ENCODE measurements at regions not wholly inside any gene's neighbourhood (a gene's known extent, or its start where the extent isn't known, plus 50 kb on each side); places are given as distances from the start of the nearest gene placed in this dataset.

GRCh38 chr13:57784633-57785032, 153.1 kb downstream of the PCDH17 start:
- no peak for DNase-seq (ENCODE audit: low read depth, low spot score)

- DNase-seq (ENCODE audit: low read depth, low spot score): no peak
Measured at GRCh38 chr13:57787058-57787791, 155.7 kb downstream of the PCDH17 start.

GRCh38 chr13:57799624-57800023, 168.1 kb downstream of the PCDH17 start:
- DNase-seq (ENCODE audit: low read depth, low spot score): no peak

GRCh38 chr13:57813651-57814050, 182.1 kb downstream of the PCDH17 start:
- DNase-seq (ENCODE audit: low read depth, low spot score): no peak

GRCh38 chr13:57815600-57815999, 184.1 kb downstream of the PCDH17 start:
- no peak for DNase-seq (ENCODE audit: low read depth, low spot score)

GRCh38 chr13:57820924-57821323, 189.4 kb downstream of the PCDH17 start:
- DNase-seq (ENCODE audit: low read depth, low spot score): no peak

DNA sequence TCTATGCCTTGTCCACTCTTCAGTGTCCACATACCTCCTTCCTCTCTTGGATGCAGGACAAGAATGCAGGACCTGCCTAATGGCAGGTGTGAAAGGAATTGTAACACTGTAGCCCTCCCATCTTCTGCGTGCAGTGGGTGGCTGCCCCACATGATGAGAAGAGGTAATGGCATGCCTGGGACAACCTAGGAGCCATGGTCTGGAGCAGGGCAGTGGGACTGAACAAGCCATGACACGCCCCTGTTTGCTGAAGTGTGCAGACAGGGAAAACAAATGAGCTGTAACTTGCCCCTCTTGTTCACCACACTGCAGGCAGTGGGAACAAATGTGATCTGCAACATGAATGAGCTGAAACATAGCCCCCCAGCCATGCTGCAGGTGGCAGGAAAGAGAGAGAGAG, 192.2 kb downstream of the PCDH17 start:
- no peak for DNase-seq (ENCODE audit: low read depth, low spot score)

GRCh38 chr13:57824121-57824520, 192.6 kb downstream of the PCDH17 start:
- DNase-seq (ENCODE audit: low read depth, low spot score): no peak

DNA sequence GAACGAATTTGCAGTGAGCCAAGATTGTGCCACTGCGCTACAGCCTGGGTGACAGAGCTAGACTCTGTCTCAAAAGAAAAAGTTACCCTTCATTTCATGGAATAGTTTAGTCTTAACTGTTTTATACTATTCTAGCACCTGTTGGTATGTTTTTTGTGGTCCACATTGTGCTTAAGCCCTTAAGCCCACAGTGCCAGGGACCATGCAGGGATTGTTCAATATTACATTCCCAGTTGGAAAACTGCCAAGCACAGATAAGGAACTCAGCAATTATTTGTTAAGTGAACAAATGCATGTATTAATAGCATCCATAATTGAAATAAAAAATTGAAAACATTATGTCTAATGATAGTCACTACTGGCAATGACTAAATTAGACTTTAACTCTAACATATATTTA, 193.5 kb downstream of the PCDH17 start:
- DNase-seq (ENCODE audit: low read depth, low spot score): no peak

- DNase-seq (ENCODE audit: low read depth, low spot score): no peak
Measured at GRCh38 chr13:57829496-57829895, 198.0 kb downstream of the PCDH17 start.

DNA sequence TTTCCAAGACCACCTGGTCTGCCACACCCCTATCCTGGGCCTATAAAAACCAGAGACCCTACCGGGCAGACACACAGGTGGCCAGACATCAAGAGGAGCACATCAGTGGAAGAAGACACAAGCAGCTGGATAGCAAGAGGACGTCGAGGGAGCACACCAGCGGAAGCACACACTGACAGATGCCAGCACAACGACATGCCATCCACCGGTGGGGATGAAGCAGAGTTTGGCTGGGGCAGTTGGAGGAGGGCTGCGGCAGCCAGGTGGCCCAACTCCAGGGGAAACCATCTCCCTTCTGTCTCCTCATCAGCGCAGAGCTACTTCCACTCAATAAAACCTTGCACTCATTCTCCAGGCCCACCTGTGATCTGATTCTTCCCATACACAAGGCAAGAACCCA, 200.6 kb downstream of the PCDH17 start:
- no peak for DNase-seq (ENCODE audit: low read depth, low spot score)

DNA sequence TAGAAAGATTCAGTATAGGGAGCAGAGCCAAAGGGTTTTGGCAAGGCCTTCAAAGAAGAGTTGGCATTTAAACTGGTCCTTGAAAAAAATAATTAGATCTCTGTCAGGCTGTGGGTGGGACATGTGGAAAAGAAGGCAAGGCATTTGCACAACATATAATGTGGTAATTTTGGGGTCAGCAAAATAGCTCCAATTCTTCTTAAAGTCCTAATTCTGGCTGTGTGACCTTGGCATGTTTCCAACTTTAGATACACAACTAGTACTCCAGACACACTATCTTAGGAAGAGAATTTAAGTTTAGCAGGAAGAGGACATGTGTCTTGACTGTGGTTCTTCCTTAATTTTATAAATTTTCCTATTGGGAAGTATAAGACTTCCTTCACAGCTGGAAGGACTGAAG, 206.3 kb downstream of the PCDH17 start:
- no peak for DNase-seq (ENCODE audit: low read depth, low spot score)

- no peak for DNase-seq (ENCODE audit: low read depth, low spot score)
Measured at GRCh38 chr13:57843521-57843920, 212.0 kb downstream of the PCDH17 start.

- no peak for DNase-seq (ENCODE audit: low read depth, low spot score)
Measured at GRCh38 chr13:57846600-57847173, 215.1 kb downstream of the PCDH17 start.

- no peak for DNase-seq (ENCODE audit: low read depth, low spot score)
Measured at GRCh38 chr13:57857945-57858344, 226.4 kb downstream of the PCDH17 start.

DNA sequence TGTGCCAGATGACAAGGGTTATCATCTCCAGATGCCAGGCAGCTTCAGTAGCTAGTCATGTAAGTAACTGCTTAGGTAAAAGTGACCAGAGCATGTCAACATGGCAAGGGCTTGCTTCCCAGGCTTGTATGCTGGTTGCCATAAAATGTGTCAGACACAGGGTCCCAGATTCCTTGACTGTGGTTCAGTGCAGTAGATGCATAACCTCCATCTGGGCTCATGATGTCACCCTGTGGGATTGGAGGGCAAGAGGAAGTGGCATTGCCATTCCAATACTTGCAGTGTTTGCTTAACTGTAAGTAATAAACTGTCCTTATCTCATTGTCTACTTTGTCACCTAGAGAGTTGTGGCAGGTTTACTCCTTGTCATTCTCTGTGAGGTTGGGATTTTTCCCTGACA, 226.8 kb downstream of the PCDH17 start:
- DNase-seq (ENCODE audit: low read depth, low spot score): no peak

GRCh38 chr13:57862879-57863278, 231.3 kb downstream of the PCDH17 start:
- DNase-seq (ENCODE audit: low read depth, low spot score): no peak

DNA sequence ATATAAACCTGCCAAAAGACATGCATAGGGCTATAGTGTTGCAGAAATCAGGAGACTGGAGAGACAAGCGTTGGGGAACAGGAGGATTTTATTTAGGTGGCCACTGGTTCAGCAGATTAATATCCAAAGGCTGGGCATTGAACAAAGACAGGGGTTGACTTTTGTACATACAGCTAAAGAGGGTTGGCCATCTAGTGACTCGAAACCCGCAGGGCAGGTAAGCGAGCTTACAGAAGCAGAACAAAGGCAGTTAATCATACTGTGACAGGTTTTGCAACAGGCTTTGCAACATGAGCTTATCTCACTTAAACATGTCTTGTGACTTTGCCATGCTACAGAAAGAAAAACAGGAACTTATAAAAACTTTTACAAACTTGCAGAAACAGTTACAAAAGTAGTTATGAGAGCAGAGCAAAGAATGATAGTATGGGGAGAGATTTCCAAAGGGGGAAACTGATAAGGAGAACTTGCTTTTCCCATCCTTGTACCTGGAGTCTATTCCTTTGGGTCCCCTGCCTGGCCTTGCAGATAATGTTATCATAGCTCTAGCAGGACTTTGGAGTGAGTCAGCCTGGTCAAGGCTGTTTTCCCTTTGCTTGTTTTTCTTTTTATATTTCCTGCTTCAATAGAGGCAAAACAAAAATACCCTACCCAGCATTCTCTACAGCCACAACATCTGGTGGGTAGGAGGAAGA, 234.2 kb downstream of the PCDH17 start:
- no peak for DNase-seq (ENCODE audit: low read depth, low spot score)

DNA sequence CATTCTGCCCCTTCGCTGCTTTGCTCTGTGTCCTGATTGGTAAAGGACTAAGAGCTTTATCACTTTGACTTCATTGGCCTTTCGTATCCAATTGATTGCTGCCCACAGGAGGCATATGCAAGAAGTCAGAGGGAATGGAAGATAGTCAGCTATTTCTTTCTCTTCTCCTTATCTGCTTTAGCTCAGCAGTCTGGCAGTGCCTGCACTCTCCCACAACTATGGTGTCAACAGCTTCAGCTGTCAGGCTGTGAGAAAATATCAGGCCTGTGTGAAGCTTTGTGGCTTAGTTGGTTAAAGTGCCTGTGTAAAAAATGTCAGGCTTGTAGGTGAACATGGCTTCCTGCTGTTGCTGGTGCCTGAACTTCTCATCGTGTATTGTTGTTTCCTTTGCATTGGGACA, 243.0 kb downstream of the PCDH17 start:
- DNase-seq (ENCODE audit: low read depth, low spot score): no peak

GRCh38 chr13:57877601-57878000, 246.1 kb downstream of the PCDH17 start:
- no peak for DNase-seq (ENCODE audit: low read depth, low spot score)

- no peak for DNase-seq (ENCODE audit: low read depth, low spot score)
Measured at GRCh38 chr13:57878291-57878690, 246.7 kb downstream of the PCDH17 start.

DNA sequence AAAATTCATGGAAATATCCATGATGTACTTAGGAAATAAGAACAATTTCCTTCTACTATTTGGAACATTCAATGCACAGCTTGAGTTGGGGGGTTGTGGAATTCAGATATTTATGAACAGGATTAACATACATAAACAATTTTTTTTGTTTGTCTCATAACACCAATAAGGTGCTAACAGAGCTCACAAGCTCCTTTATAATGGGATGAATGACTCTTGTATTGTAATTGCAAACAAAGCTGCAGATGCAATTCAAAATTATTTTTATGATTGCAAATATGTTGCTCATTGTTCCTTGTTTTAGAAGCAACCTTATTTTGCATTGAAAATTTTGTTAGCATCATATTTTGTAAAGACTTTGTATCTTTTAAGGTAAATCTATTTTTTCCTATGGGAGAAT, 265.7 kb downstream of the PCDH17 start:
- no peak for DNase-seq (ENCODE audit: low read depth, low spot score)

- no peak for DNase-seq (ENCODE audit: low read depth, low spot score)
Measured at GRCh38 chr13:57899096-57899495, 267.6 kb downstream of the PCDH17 start.

Measured in smooth muscle cell of the brain vasculature (primary cell).